WI38 (cell line): ENCODE measurements at regions not wholly inside any gene's neighbourhood (a gene's known extent, or its start where the extent isn't known, plus 50 kb on each side); places are given as distances from the start of the nearest gene placed in this dataset.

Source experiments
- H3K4me3 ChIP-seq: 2 replicates; pipeline ENCODE4 v1.5.1; 2011; ENCODE audit warnings: low read depth, mild to moderate bottlenecking, control low read depth, low read length
- CTCF ChIP-seq: IDR thresholded peaks from 2 replicates; pipeline ENCODE4 v1.5.1; 2012; ENCODE audit warnings: low read depth, mild to moderate bottlenecking, control low read depth, low read length

GRCh38 chr9:38294220-38294960 is 98.1 kb upstream of the ALDH1B1 start:
- no peak overlapping the region for H3K4me3 ChIP-seq
- TF ChIP-seq CTCF: no peak

- H3K4me3 ChIP-seq: no peak overlapping the region
- no peak for TF ChIP-seq CTCF
Measured at GRCh38 chr9:38293022-38293421, 99.5 kb upstream of the ALDH1B1 start.

- H3K4me3 ChIP-seq: no peak overlapping the region
- no peak for TF ChIP-seq CTCF
Measured at GRCh38 chr9:38292480-38292879, 100.0 kb upstream of the ALDH1B1 start.

GRCh38 chr9:38289866-38290245 is 102.6 kb upstream of the ALDH1B1 start:
- no peak for TF ChIP-seq CTCF
- no peak overlapping the region for H3K4me3 ChIP-seq

GRCh38 chr9:38289236-38289865 is 103.2 kb upstream of the ALDH1B1 start:
- no peak for TF ChIP-seq CTCF
- H3K4me3 ChIP-seq: no peak overlapping the region

GRCh38 chr9:38288502-38288901 is 104.0 kb upstream of the ALDH1B1 start:
- no peak overlapping the region for H3K4me3 ChIP-seq
- no peak for TF ChIP-seq CTCF

- no peak for TF ChIP-seq CTCF
- no peak overlapping the region for H3K4me3 ChIP-seq
Measured at GRCh38 chr9:38287420-38287985, 105.0 kb upstream of the ALDH1B1 start.
